ENCODE measurements at regions not wholly inside any gene's neighbourhood (a gene's known extent, or its start where the extent isn't known, plus 50 kb on each side); places are given as distances from the start of the nearest gene placed in this dataset.

DNA sequence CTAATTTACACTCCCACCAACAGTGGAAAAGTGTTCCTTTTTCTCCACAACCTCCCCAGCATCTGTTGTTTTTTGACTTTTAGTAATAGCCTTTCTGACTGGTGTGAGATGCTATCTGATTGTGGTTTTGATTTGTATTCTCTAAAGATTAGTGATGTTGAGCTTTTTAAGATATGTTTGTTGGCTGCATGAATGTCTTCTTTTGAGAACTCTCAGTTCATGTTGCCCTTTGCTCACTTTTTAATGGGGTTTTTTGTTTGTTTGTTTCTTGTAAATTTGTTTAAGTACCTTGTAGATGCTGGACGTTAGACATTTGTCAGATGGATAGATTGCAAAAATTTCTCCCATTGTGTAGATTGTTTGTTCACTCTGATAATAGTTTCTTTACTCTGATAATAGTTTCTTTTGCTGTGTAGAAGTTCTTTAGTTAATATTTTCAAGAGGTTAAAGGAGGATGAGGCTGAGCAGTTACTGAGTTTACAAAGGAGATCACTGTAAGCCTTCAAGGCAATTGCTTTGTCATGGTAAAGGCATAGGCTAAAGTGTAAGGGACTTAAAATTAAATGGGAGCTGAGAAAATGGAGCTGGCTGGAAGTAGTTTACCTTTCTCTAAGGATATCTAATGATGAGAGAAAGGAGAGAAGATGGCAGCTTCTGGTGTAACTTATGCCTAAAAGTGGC, 323.4 kb downstream of the PCDH7 start:
- Histone ChIP-seq H3K4me3 (ENCODE audit: low read depth, low read length, poor library complexity, severe bottlenecking) (no peak overlapping the region), H3K9me3 (ENCODE audit: low read depth, low read length, poor library complexity, severe bottlenecking) (no peaks in the 10 kb centered on the region), H3K27me3 (replicated peaks; ENCODE audit: insufficient read depth, low read depth, low read length, poor library complexity) (no peaks in the 10 kb centered on the region), H3K27ac (ENCODE audit: low read depth, low read length, poor library complexity, severe bottlenecking) (peak overlapping the region; percentile 32), H3K36me3 (ENCODE audit: insufficient read depth, low read length, poor library complexity, severe bottlenecking) (no peaks in the 10 kb centered on the region), H3K4me1 (ENCODE audit: insufficient read depth, low read length, poor library complexity, severe bottlenecking) (peaks cover 77% of the 10 kb centered on the region)
- no TSS peak for BruUV-seq (replicated peaks)
- CTCF ChIA-PET: no interaction called here
- intact Hi-C loops (cut with micrococcal nuclease; ENCODE audit: unreplicated experiment): no loop called here
- DNase-seq (ENCODE audit: low spot score): no peak
- POLR2A ChIA-PET (ENCODE audit: low non-redundant PET): no interaction called here
- no peak for TF ChIP-seq EZH2 (IDR thresholded peaks at IDR 0.05; ENCODE audit: borderline replicate concordance, low read depth, low read length, poor library complexity, severe bottlenecking)
- TF ChIP-seq, protein P1, sequence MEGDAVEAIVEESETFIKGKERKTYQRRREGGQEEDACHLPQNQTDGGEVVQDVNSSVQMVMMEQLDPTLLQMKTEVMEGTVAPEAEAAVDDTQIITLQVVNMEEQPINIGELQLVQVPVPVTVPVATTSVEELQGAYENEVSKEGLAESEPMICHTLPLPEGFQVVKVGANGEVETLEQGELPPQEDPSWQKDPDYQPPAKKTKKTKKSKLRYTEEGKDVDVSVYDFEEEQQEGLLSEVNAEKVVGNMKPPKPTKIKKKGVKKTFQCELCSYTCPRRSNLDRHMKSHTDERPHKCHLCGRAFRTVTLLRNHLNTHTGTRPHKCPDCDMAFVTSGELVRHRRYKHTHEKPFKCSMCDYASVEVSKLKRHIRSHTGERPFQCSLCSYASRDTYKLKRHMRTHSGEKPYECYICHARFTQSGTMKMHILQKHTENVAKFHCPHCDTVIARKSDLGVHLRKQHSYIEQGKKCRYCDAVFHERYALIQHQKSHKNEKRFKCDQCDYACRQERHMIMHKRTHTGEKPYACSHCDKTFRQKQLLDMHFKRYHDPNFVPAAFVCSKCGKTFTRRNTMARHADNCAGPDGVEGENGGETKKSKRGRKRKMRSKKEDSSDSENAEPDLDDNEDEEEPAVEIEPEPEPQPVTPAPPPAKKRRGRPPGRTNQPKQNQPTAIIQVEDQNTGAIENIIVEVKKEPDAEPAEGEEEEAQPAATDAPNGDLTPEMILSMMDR (conservative IDR thresholded peaks at IDR 0.05; ENCODE audit: low read depth, low read length): no peak

DNA sequence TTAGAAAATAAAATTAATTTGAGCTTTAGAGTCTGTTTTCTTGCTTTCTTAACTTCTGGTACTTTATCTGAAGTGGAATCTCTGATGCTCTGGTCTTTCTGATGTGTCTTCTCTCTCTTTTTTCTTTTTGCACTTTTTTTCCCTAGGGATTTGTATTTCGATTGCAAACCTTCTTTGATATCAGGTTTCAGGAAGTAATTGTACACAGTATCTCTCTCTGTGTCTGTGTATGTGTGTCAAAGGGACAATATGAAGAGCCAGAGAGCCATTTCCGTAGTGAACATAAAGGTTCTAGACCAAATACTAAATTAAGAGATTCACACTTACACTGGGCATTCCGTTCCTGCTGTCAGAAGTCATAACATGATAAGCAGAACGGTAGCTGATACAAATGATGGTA, 325.0 kb downstream of the PCDH7 start:
- peaks cover 83% of the 10 kb centered on the region for H3K4me1 ChIP-seq (ENCODE audit: insufficient read depth, low read length, poor library complexity, severe bottlenecking)
- POLR2A ChIA-PET (ENCODE audit: low non-redundant PET): no interaction called here
- intact Hi-C loops (cut with micrococcal nuclease; ENCODE audit: unreplicated experiment): no loop called here
- no TSS peak for BruUV-seq (replicated peaks)
- no peak overlapping the region for H3K4me3 ChIP-seq (ENCODE audit: low read depth, low read length, poor library complexity, severe bottlenecking)
- peak overlapping the region; percentile 21 for H3K27ac ChIP-seq (ENCODE audit: low read depth, low read length, poor library complexity, severe bottlenecking)
- CTCF ChIA-PET: interaction anchor here (0.6 to 1.0 kb wide), 2 partner anchors 26 to 1075 kb away, joined by 3 to 4 read pairs; no protein-coding TSS in a partner anchor
- TF ChIP-seq, protein P1 (conservative IDR thresholded peaks at IDR 0.05; ENCODE audit: low read depth, low read length): no peak
- TF ChIP-seq EZH2 (IDR thresholded peaks at IDR 0.05; ENCODE audit: borderline replicate concordance, low read depth, low read length, poor library complexity, severe bottlenecking): no peak
- H3K27me3 ChIP-seq (replicated peaks; ENCODE audit: insufficient read depth, low read depth, low read length, poor library complexity): no peaks in the 10 kb centered on the region
- H3K36me3 ChIP-seq (ENCODE audit: insufficient read depth, low read length, poor library complexity, severe bottlenecking): no peaks in the 10 kb centered on the region
- peak; percentile 79 for DNase-seq (ENCODE audit: low spot score)
- H3K9me3 ChIP-seq (ENCODE audit: low read depth, low read length, poor library complexity, severe bottlenecking): no peaks in the 10 kb centered on the region

- CTCF ChIA-PET: interaction anchor here (0.6 to 1.0 kb wide), 2 partner anchors 27 to 1075 kb away, joined by 3 to 4 read pairs; no protein-coding TSS in a partner anchor
- H3K9me3 ChIP-seq (ENCODE audit: low read depth, low read length, poor library complexity, severe bottlenecking): no peaks in the 10 kb centered on the region
- H3K27me3 ChIP-seq (replicated peaks; ENCODE audit: insufficient read depth, low read depth, low read length, poor library complexity): no peaks in the 10 kb centered on the region
- POLR2A ChIA-PET (ENCODE audit: low non-redundant PET): no interaction called here
- peaks cover 80% of the 10 kb centered on the region for H3K4me1 ChIP-seq (ENCODE audit: insufficient read depth, low read length, poor library complexity, severe bottlenecking)
- no peak for TF ChIP-seq EZH2 (IDR thresholded peaks at IDR 0.05; ENCODE audit: borderline replicate concordance, low read depth, low read length, poor library complexity, severe bottlenecking)
- TF ChIP-seq, protein P1 (conservative IDR thresholded peaks at IDR 0.05; ENCODE audit: low read depth, low read length): peak; percentile 70
- intact Hi-C loops (cut with micrococcal nuclease; ENCODE audit: unreplicated experiment): no loop called here
- H3K36me3 ChIP-seq (ENCODE audit: insufficient read depth, low read length, poor library complexity, severe bottlenecking): no peaks in the 10 kb centered on the region
- H3K27ac ChIP-seq (ENCODE audit: low read depth, low read length, poor library complexity, severe bottlenecking): peak overlapping the region; percentile 21
- DNase-seq (ENCODE audit: low spot score): peak; percentile 50
- H3K4me3 ChIP-seq (ENCODE audit: low read depth, low read length, poor library complexity, severe bottlenecking): no peak overlapping the region
- no TSS peak for BruUV-seq (replicated peaks)
These were observed 325.7 kb downstream of the PCDH7 start for GRCh38 chr4:31045724-31046318.
